Spleen (tissue), 7 donors: ENCODE measurements at regions not wholly inside any gene's neighbourhood (a gene's known extent, or its start where the extent isn't known, plus 50 kb on each side); places are given as distances from the start of the nearest gene placed in this dataset.

ENCODE experiments used
- POLR2A ChIP-seq, 3 donors: fragments of 450-650 bp; IDR thresholded peaks; one replicate each; pipeline ENCODE4 v1.5.1; 2017; ENCODE audit warnings: antibody characterized with exemption in 3 of 3, mild to moderate bottlenecking in 1 of 3
- POLR2AphosphoS5 ChIP-seq, 3 donors: sonication (generic); formaldehyde crosslinking; IDR thresholded peaks; one replicate each; pipeline ENCODE4 v1.5.1; 2017; ENCODE audit warnings: antibody characterized with exemption in 3 of 3
- TF ChIP-seq, protein P1 (sequence below), 11 experiments: fragments of 200-600 bp in 7 of 11; fragments of 450-650 bp in 4 of 11; sonication (generic) in 4 of 11; IDR thresholded peaks in 8 of 11; conservative IDR thresholded peaks in 3 of 11; 1 replicate in 7 of 11; 2 replicates in 4 of 11; pipeline versions ENCODE4 v1.4.0 to v1.8.0; 2016 to 2021; ENCODE audit warnings: antibody characterized with exemption in 11 of 11, inconsistent platforms in 4 of 11, mild to moderate bottlenecking in 1 of 11
- donor health status: DM: no; HTN: no; CAD: no; lungs with moderate emphysema.
- donor health status: DM: no; HTN: no; CAD: no.
- donor health status: DM: no; HTN: no; CAD: no.

DNA sequence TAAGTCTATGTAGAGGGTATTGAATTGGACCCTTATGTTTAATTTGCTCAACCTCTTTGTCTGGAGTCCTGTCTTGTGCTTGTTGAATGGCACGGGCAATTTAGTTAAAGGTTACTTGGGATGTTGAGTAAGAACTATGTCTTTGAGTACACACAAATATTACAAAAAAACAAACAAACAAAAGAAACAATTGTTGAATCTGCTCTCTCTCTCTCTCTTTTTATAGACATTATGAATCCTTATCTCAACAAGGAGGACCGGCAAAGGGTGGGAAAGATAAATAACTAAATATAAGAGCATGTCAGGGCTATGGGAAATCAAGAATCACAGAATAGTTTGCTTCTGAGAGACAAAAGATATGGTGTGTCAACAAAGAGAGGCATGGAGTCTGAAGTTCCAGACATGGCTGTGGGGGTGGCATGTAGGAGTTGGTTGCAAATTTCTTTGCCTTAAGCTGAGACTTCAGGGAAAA, 608.6 kb downstream of the UTRN start:
- TF ChIP-seq POLR2A (IDR thresholded peaks at IDR 0.05) (no peak), POLR2AphosphoS5 (IDR thresholded peaks at IDR 0.05) (no peak)
- TF ChIP-seq, protein P1, sequence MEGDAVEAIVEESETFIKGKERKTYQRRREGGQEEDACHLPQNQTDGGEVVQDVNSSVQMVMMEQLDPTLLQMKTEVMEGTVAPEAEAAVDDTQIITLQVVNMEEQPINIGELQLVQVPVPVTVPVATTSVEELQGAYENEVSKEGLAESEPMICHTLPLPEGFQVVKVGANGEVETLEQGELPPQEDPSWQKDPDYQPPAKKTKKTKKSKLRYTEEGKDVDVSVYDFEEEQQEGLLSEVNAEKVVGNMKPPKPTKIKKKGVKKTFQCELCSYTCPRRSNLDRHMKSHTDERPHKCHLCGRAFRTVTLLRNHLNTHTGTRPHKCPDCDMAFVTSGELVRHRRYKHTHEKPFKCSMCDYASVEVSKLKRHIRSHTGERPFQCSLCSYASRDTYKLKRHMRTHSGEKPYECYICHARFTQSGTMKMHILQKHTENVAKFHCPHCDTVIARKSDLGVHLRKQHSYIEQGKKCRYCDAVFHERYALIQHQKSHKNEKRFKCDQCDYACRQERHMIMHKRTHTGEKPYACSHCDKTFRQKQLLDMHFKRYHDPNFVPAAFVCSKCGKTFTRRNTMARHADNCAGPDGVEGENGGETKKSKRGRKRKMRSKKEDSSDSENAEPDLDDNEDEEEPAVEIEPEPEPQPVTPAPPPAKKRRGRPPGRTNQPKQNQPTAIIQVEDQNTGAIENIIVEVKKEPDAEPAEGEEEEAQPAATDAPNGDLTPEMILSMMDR (IDR thresholded peaks at IDR 0.05 in 8 of 11, conservative IDR thresholded peaks at IDR 0.05 in 3 of 11) = no peak
